ENCODE measurements at regions not wholly inside any gene's neighbourhood (a gene's known extent, or its start where the extent isn't known, plus 50 kb on each side); places are given as distances from the start of the nearest gene placed in this dataset.

DNA sequence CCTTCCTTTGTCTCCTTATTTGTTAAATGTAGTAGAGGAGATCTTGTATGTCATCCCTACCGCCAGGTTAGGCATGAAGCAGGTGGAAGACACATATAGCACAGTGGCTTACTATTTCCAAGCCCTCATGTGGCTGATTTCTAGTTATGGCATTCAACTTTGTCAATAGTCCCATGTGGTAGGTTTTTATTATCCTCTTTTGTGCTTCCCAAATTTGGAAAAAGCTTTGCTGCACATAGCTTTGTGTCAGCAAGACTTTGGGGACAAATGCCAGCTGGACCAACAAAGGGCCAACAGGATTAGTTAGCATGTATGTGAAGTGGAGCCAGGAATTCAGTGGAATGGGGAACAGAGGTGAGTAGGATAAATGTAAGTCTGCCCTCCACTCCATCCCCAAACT lies 276.3 kb downstream of the PSAT1 start:
- Mint-ChIP-seq H3K4me3 (no peak overlapping the region), H3K4me1 (ENCODE audit: low read depth) (no peaks in the 10 kb centered on the region), H3K9me3 (no peaks in the 10 kb centered on the region), H3K27me3 (no peaks in the 10 kb centered on the region), H3K36me3 (ENCODE audit: low read depth) (no peaks in the 10 kb centered on the region), H3K27ac (no peak overlapping the region)
- DNase-seq: no peak

DNA sequence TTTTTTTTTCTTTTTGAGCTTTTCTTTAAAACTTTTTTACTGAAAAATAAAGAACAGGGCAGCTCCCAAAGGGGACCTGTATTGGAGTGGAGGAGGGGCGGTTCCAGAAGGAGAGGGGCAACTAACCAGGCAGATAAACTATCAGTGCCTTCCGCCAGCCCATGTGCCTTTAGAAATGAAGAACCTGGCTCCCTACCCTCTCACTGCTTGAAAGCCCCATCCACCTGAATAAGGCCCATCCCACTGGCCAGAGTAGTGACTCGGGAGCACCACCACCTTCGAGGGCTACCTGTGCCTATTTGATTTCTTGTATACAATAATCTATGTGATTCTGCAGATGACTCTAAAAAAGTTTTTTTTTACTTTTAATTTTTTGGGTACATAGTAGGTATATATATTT lies 276.7 kb downstream of the PSAT1 start:
- Mint-ChIP-seq H3K36me3 (ENCODE audit: low read depth) (no peaks in the 10 kb centered on the region), H3K4me1 (ENCODE audit: low read depth) (no peaks in the 10 kb centered on the region), H3K27ac (no peak overlapping the region), H3K4me3 (no peak overlapping the region), H3K27me3 (no peaks in the 10 kb centered on the region), H3K9me3 (no peaks in the 10 kb centered on the region)
- no peak for DNase-seq

DNA sequence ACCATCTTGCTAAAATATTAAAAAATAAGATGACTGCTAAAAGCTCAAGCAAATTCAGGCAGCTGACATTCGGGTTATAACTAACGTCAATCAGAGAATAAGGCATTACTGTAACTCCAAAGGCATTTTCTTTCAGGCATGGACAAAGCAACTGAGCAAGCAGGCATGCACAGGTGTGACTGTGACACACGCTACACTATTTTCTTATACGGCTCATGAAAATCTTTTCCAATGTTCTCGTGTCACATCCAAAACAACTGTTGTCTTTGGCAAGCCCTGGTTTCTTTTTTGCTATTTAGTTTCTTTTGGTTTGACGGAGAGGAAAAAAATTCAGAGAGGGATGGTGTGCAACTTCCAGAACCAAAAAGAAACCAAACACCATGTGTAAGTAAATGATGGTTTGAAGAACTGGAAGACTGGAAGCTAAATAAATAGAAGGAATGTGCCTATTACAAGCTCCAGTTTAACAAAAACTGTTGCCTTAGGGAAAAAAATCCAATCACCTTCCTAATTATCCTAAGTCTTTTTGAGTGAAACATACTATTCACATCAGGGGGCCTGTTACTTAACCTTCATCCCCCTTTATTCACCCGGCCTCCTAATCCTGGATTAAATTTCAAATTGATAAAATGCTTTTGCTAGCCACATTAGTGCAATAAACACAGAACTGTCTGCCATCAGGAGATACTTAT lies 277.6 kb downstream of the PSAT1 start:
- no peak for DNase-seq
- Mint-ChIP-seq H3K27me3 (no peaks in the 10 kb centered on the region), H3K4me3 (no peak overlapping the region), H3K9me3 (no peaks in the 10 kb centered on the region), H3K4me1 (ENCODE audit: low read depth) (no peaks in the 10 kb centered on the region), H3K36me3 (ENCODE audit: low read depth) (no peaks in the 10 kb centered on the region), H3K27ac (no peak overlapping the region)

GRCh38 chr9:78575081-78575480 lies 278.2 kb downstream of the PSAT1 start:
- no peaks in the 10 kb centered on the region for H3K27me3 Mint-ChIP-seq
- no peak for DNase-seq
- no peak overlapping the region for H3K27ac Mint-ChIP-seq
- H3K4me3 Mint-ChIP-seq: no peak overlapping the region
- H3K9me3 Mint-ChIP-seq: no peaks in the 10 kb centered on the region
- H3K4me1 Mint-ChIP-seq (ENCODE audit: low read depth): no peaks in the 10 kb centered on the region
- no peaks in the 10 kb centered on the region for H3K36me3 Mint-ChIP-seq (ENCODE audit: low read depth)

- DNase-seq: no peak
- no peaks in the 10 kb centered on the region for H3K9me3 Mint-ChIP-seq
- no peaks in the 10 kb centered on the region for H3K36me3 Mint-ChIP-seq (ENCODE audit: low read depth)
- H3K4me3 Mint-ChIP-seq: no peak overlapping the region
- H3K4me1 Mint-ChIP-seq (ENCODE audit: low read depth): no peaks in the 10 kb centered on the region
- H3K27me3 Mint-ChIP-seq: no peaks in the 10 kb centered on the region
- no peak overlapping the region for H3K27ac Mint-ChIP-seq
These were observed 278.8 kb downstream of the PSAT1 start for GRCh38 chr9:78575771-78576170.

GRCh38 chr9:78577156-78577906 lies 280.4 kb downstream of the PSAT1 start:
- H3K9me3 Mint-ChIP-seq: no peaks in the 10 kb centered on the region
- no peaks in the 10 kb centered on the region for H3K4me1 Mint-ChIP-seq (ENCODE audit: low read depth)
- no peaks in the 10 kb centered on the region for H3K27me3 Mint-ChIP-seq
- no peaks in the 10 kb centered on the region for H3K36me3 Mint-ChIP-seq (ENCODE audit: low read depth)
- no peak overlapping the region for H3K4me3 Mint-ChIP-seq
- DNase-seq: no peak
- no peak overlapping the region for H3K27ac Mint-ChIP-seq

- H3K9me3 Mint-ChIP-seq: no peaks in the 10 kb centered on the region
- H3K27ac Mint-ChIP-seq: no peak overlapping the region
- no peak for DNase-seq
- no peaks in the 10 kb centered on the region for H3K36me3 Mint-ChIP-seq (ENCODE audit: low read depth)
- H3K4me3 Mint-ChIP-seq: no peak overlapping the region
- H3K4me1 Mint-ChIP-seq (ENCODE audit: low read depth): no peaks in the 10 kb centered on the region
- no peaks in the 10 kb centered on the region for H3K27me3 Mint-ChIP-seq
These were observed 281.1 kb downstream of the PSAT1 start for GRCh38 chr9:78578072-78578471.

- no peaks in the 10 kb centered on the region for H3K36me3 Mint-ChIP-seq (ENCODE audit: low read depth)
- no peaks in the 10 kb centered on the region for H3K27me3 Mint-ChIP-seq
These were observed 285.9 kb downstream of the PSAT1 start for GRCh38 chr9:78582821-78583220.

GRCh38 chr9:78584589-78584988 lies 287.7 kb downstream of the PSAT1 start:
- no peaks in the 10 kb centered on the region for H3K36me3 Mint-ChIP-seq (ENCODE audit: low read depth)
- H3K4me3 Mint-ChIP-seq: no peak overlapping the region
- no peak overlapping the region for H3K27ac Mint-ChIP-seq
- DNase-seq: no peak
- no peaks in the 10 kb centered on the region for H3K9me3 Mint-ChIP-seq
- H3K27me3 Mint-ChIP-seq: no peaks in the 10 kb centered on the region
- H3K4me1 Mint-ChIP-seq (ENCODE audit: low read depth): no peaks in the 10 kb centered on the region

More at GRCh38 chr9:78582821-78583220, 285.9 kb downstream of the PSAT1 start:
- Mint-ChIP-seq H3K9me3 (no peaks in the 10 kb centered on the region), H3K27ac (no peak overlapping the region), H3K4me3 (no peak overlapping the region), H3K4me1 (ENCODE audit: low read depth) (no peaks in the 10 kb centered on the region)
- no peak for DNase-seq

DNA sequence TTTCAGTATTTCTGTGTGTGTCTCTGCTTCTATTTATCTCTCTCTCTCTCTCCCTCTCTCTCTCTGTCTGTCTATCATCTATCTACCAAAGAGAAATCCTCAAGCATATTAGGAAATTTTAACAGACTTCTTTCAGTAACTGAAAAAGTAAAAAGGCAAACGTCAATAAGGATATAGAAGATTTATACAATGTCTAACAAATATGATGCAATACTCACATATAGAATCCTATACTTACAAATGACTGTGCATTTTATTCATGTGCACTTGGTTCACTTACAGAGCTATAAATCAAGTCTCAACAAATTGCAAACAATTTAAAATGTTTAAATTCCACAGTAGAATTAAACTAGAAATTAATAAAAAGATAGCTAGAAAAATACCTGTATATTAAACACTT lies 289.0 kb downstream of the PSAT1 start:
- Mint-ChIP-seq H3K4me3 (no peak overlapping the region), H3K27ac (no peak overlapping the region), H3K9me3 (no peaks in the 10 kb centered on the region), H3K36me3 (ENCODE audit: low read depth) (no peaks in the 10 kb centered on the region), H3K27me3 (no peaks in the 10 kb centered on the region), H3K4me1 (ENCODE audit: low read depth) (no peaks in the 10 kb centered on the region)
- no peak for DNase-seq

GRCh38 chr9:78590068-78590467 lies 293.1 kb downstream of the PSAT1 start:
- Mint-ChIP-seq H3K36me3 (ENCODE audit: low read depth) (no peaks in the 10 kb centered on the region), H3K4me1 (ENCODE audit: low read depth) (no peaks in the 10 kb centered on the region), H3K27ac (no peak overlapping the region), H3K27me3 (no peaks in the 10 kb centered on the region), H3K9me3 (no peaks in the 10 kb centered on the region), H3K4me3 (no peak overlapping the region)
- no peak for DNase-seq

DNA sequence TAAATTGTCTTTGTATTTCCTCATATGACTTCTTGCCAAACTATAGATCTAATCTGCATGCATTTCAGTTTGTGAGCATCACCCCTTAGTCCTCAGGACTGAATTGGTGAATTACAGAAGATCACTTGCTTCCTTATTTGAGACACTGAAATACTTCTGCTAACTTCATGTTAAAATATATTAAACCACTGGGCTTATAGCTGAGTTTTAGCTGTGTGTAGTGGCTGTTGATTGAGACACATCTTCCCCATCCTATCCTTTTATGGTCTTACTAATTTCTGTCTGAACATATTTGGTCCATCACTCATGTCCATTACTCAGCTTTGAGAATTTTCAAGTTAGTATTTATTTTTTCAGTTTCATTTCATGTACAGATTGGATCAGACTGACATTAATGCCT lies 295.9 kb downstream of the PSAT1 start:
- H3K4me1 Mint-ChIP-seq (ENCODE audit: low read depth): no peaks in the 10 kb centered on the region
- no peaks in the 10 kb centered on the region for H3K36me3 Mint-ChIP-seq (ENCODE audit: low read depth)
- H3K27ac Mint-ChIP-seq: no peak overlapping the region
- no peak for DNase-seq
- H3K4me3 Mint-ChIP-seq: no peak overlapping the region
- no peaks in the 10 kb centered on the region for H3K9me3 Mint-ChIP-seq
- H3K27me3 Mint-ChIP-seq: no peaks in the 10 kb centered on the region

GRCh38 chr9:78595200-78595945 lies 298.4 kb downstream of the PSAT1 start:
- H3K4me1 Mint-ChIP-seq (ENCODE audit: low read depth): no peaks in the 10 kb centered on the region
- DNase-seq: no peak
- no peaks in the 10 kb centered on the region for H3K36me3 Mint-ChIP-seq (ENCODE audit: low read depth)
- no peak overlapping the region for H3K4me3 Mint-ChIP-seq
- H3K27me3 Mint-ChIP-seq: peaks cover 3% of the 10 kb centered on the region
- no peaks in the 10 kb centered on the region for H3K9me3 Mint-ChIP-seq
- H3K27ac Mint-ChIP-seq: no peak overlapping the region

GRCh38 chr9:78596346-78596745 lies 299.4 kb downstream of the PSAT1 start:
- DNase-seq: no peak
- H3K27me3 Mint-ChIP-seq: peaks cover 3% of the 10 kb centered on the region
- no peaks in the 10 kb centered on the region for H3K4me1 Mint-ChIP-seq (ENCODE audit: low read depth)
- H3K36me3 Mint-ChIP-seq (ENCODE audit: low read depth): no peaks in the 10 kb centered on the region
- no peak overlapping the region for H3K4me3 Mint-ChIP-seq
- no peaks in the 10 kb centered on the region for H3K9me3 Mint-ChIP-seq
- no peak overlapping the region for H3K27ac Mint-ChIP-seq

DNA sequence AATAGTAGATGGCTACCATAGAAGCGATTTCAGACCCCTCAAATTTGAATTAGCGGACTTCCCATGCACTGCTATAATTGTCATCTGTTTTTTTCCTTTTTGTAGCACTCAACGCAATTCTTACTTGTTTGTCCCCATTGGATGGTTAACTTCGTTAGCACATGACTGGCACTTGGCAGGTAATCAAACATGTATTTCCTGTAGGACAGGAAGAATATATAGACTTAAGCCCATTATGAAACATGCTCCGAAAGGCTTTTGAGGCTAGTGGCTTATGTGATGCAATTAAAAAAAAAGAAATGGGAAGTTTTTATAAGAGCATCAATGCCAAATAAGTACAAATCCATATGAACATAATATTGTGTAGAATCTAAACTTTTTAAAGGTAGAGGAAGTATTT lies 301.2 kb downstream of the PSAT1 start:
- H3K27me3 Mint-ChIP-seq: peaks cover 3% of the 10 kb centered on the region
- DNase-seq: no peak
- no peaks in the 10 kb centered on the region for H3K9me3 Mint-ChIP-seq
- no peak overlapping the region for H3K27ac Mint-ChIP-seq
- H3K4me3 Mint-ChIP-seq: no peak overlapping the region
- H3K36me3 Mint-ChIP-seq (ENCODE audit: low read depth): no peaks in the 10 kb centered on the region
- H3K4me1 Mint-ChIP-seq (ENCODE audit: low read depth): no peaks in the 10 kb centered on the region
